Testis (tissue), 2 donors: ENCODE measurements at regions not wholly inside any gene's neighbourhood (a gene's known extent, or its start where the extent isn't known, plus 50 kb on each side); places are given as distances from the start of the nearest gene placed in this dataset.
"Not testable (repeated sequence)": the region's sequence is repeated elsewhere in the genome, so short reads cannot be mapped to it uniquely, and the experiment has no call there.

ENCODE experiments used
- DNase-seq: peaks from one replicate; pipeline ENCODE4 v3.0.0-alpha.2; 2019
- H3K27ac ChIP-seq, 2 donors: fragments of 200-600 bp; sonication (generic); one replicate each; pipeline ENCODE4 v1.5.1; 2019
- H3K27me3 ChIP-seq: fragments of 200-600 bp; sonication (generic); one replicate; pipeline ENCODE4 v1.5.1; 2019
- H3K36me3 ChIP-seq: fragments of 200-600 bp; sonication (generic); one replicate; pipeline ENCODE4 v1.5.1; 2017; ENCODE audit warnings: low read depth; ENCODE audit errors: missing control alignments
- H3K4me1 ChIP-seq: fragments of 200-600 bp; sonication (generic); one replicate; pipeline ENCODE4 v1.5.1; 2019
- H3K4me3 ChIP-seq, 2 donors: fragments of 200-600 bp; sonication (generic); one replicate each; pipeline ENCODE4 v1.5.1; 2017 to 2019
- H3K9me3 ChIP-seq: fragments of 200-600 bp; sonication (generic); one replicate; pipeline ENCODE4 v1.5.1; 2017
- POLR2A ChIP-seq: fragments of 450-650 bp; IDR thresholded peaks from one replicate; pipeline ENCODE4 v1.6.1; 2017; ENCODE audit warnings: antibody characterized with exemption, mild to moderate bottlenecking, moderate library complexity
- WGBS, 2 donors: methylation state at CpG; one replicate each; pipeline ENCODE4 v1.1.5; 2018; 5-methylcytosine and 5-hydroxymethylcytosine counted together
- intact Hi-C: fragments of 100-400 bp; cut with DNase I; formaldehyde crosslinking; loops from one replicate; pipeline ENCODE4 v1.15.1; 2023; ENCODE audit warnings: low total_unique reads
- TF ChIP-seq, protein P1 (sequence below), 3 experiments: fragments of 450-650 bp in 2 of 3; fragments of 200-600 bp in 1 of 3; sonication (generic) in 1 of 3; IDR thresholded peaks; one replicate each; pipeline ENCODE4 v1.5.1; 2016 to 2019; ENCODE audit warnings: antibody characterized with exemption in 3 of 3, mild to moderate bottlenecking in 2 of 3, moderate library complexity in 1 of 3

DNA sequence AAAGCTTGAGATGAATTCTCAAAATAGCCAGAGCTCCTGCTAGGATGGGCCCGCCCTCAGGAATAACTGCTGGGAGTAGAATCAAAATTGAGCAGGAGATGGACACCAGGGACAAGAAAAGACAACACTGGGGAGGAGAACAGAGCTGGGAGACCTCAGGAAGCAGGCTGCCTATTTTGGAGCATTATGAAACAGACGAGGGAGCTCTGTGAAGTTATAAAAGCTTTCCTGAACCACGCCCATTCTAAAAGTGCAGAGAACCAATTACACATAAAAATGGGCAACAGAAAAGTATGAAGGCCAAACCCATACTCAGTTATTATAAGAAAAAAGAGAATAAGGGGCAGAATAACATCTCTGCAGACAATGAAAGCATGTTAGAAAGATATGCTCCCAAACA, 213.9 kb upstream of the TRPC7 start:
- WGBS, 2 donors: 65 to 75% methylated on average over 3 of the region's 3 CpGs
- Histone ChIP-seq H3K27me3 (no peaks in the 10 kb centered on the region), H3K9me3 (no peaks in the 10 kb centered on the region), H3K27ac (no peak overlapping the region), H3K4me3 (no peak overlapping the region), H3K4me1 (no peaks in the 10 kb centered on the region), H3K36me3 (no peaks in the 10 kb centered on the region)
- no peak for DNase-seq
- no peak for TF ChIP-seq POLR2A
- TF ChIP-seq, protein P1, sequence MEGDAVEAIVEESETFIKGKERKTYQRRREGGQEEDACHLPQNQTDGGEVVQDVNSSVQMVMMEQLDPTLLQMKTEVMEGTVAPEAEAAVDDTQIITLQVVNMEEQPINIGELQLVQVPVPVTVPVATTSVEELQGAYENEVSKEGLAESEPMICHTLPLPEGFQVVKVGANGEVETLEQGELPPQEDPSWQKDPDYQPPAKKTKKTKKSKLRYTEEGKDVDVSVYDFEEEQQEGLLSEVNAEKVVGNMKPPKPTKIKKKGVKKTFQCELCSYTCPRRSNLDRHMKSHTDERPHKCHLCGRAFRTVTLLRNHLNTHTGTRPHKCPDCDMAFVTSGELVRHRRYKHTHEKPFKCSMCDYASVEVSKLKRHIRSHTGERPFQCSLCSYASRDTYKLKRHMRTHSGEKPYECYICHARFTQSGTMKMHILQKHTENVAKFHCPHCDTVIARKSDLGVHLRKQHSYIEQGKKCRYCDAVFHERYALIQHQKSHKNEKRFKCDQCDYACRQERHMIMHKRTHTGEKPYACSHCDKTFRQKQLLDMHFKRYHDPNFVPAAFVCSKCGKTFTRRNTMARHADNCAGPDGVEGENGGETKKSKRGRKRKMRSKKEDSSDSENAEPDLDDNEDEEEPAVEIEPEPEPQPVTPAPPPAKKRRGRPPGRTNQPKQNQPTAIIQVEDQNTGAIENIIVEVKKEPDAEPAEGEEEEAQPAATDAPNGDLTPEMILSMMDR (IDR thresholded peaks at IDR 0.05): no peak
- intact Hi-C loops: no loop called here

- intact Hi-C loops, DNase-seq, H3K27me3 ChIP-seq: not testable (repeated sequence)
Observed at GRCh38 chr5:136569875-136570274, 204.5 kb upstream of the TRPC7 start.

DNA sequence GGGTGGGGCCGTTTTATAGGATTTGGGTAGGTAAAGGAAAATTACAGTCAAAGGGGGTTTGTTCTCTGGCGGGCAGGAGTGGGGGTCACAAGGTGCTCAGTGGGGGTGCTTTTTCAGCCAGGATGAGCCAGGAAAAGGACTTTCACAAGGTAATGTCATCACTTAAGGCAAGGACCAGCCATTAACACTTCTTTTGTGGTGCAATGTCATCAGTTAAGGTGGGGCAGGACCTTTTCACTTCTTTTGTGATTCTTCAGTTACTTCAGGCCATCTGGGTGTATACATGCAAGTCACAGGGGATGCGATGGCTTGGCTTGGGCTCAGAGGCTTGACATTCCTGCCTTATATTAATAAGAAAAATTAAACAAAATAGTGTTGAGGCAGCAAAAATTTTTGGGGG, 200.1 kb upstream of the TRPC7 start:
- H3K4me3 ChIP-seq, H3K4me1 ChIP-seq, H3K27ac ChIP-seq, H3K9me3 ChIP-seq, DNase-seq, H3K36me3 ChIP-seq, H3K27me3 ChIP-seq, intact Hi-C loops: not testable (repeated sequence)
- 57 to 69% methylated on average over 3 of the region's 3 CpGs for WGBS, 2 donors

More at GRCh38 chr5:136569875-136570274, 204.5 kb upstream of the TRPC7 start:
- H3K4me1 ChIP-seq, H3K27ac ChIP-seq, H3K4me3 ChIP-seq, H3K36me3 ChIP-seq, H3K9me3 ChIP-seq: not testable (repeated sequence)

- DNase-seq, H3K4me3 ChIP-seq, H3K9me3 ChIP-seq, H3K36me3 ChIP-seq, intact Hi-C loops, H3K27me3 ChIP-seq, H3K27ac ChIP-seq, H3K4me1 ChIP-seq: not testable (repeated sequence)
- 61 to 67% methylated on average over 1 of the region's 1 CpG for WGBS, 2 donors
Observed at GRCh38 chr5:136565050-136565449, 199.7 kb upstream of the TRPC7 start.

DNA sequence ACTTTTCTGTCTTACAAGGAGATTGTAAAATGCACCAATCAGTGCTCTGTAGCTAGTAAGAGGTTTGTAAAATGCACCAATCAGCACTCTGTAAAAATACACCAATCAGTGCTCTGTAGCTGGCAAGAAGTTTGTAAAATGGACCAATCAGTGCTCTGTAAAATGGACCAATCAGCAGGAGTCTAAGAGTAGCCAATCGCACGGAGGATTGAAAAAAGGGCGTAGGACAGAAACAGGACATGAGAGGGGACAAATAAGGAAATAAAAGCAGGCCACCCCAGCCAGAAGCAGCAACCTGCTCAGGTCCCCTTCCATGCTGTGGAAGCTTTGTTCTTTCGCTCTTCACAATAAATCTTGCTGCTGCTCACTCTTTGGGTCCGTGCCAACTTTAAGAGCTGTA, 199.1 kb upstream of the TRPC7 start:
- H3K27me3 ChIP-seq, intact Hi-C loops, H3K4me1 ChIP-seq, DNase-seq, H3K27ac ChIP-seq, H3K4me3 ChIP-seq, H3K9me3 ChIP-seq, H3K36me3 ChIP-seq: not testable (repeated sequence)
- 82 to 89% methylated on average over 5 of the region's 5 CpGs for WGBS, 2 donors

- Histone ChIP-seq H3K36me3 (no peaks in the 10 kb centered on the region), H3K27me3 (no peaks in the 10 kb centered on the region), H3K4me1 (no peaks in the 10 kb centered on the region), H3K27ac (no peak overlapping the region), H3K9me3 (no peaks in the 10 kb centered on the region), H3K4me3 (no peak overlapping the region)
- DNase-seq: no peak
- TF ChIP-seq, protein P1 (IDR thresholded peaks at IDR 0.05): no peak
- TF ChIP-seq POLR2A: no peak
- WGBS, 2 donors: 61 to 63% methylated on average over 6 of the region's 6 CpGs
- intact Hi-C loops: no loop called here
Observed at GRCh38 chr5:136563489-136563888, 198.1 kb upstream of the TRPC7 start.

DNA sequence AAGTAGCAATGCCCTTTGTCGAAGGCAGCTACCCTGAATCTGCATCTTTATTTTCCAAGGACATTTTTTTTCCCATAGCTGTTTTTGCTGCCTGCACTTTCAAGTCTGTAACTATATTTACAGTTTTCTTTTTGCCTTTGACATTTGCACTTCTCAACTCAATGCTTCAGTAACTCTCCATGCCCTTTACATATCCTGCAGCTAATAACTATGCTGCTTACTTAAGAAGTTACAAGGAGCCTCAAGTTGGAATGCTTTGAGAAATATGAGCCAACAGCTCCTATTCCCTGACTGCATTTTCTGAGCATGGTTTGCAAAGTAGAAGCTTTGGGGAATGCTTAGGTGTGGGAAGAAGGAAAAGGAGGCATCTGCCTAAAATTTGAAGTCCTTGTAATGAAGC, 194.8 kb upstream of the TRPC7 start:
- Histone ChIP-seq H3K9me3 (no peaks in the 10 kb centered on the region), H3K27me3 (no peaks in the 10 kb centered on the region), H3K27ac (no peak overlapping the region), H3K4me1 (no peaks in the 10 kb centered on the region), H3K36me3 (no peaks in the 10 kb centered on the region), H3K4me3 (no peak overlapping the region)
- no peak for TF ChIP-seq POLR2A
- TF ChIP-seq, protein P1 (IDR thresholded peaks at IDR 0.05): no peak
- WGBS, 2 donors: 23 to 53% methylated on average over 1 of the region's 1 CpG
- no peak for DNase-seq
- intact Hi-C loops: no loop called here
